Ectodermal cell (in vitro differentiated cells): ENCODE measurements at regions not wholly inside any gene's neighbourhood (a gene's known extent, or its start where the extent isn't known, plus 50 kb on each side); places are given as distances from the start of the nearest gene placed in this dataset.
"Not testable (repeated sequence)": the region's sequence is repeated elsewhere in the genome, so short reads cannot be mapped to it uniquely, and the experiment has no call there.

Source experiments
- H3K27ac ChIP-seq: 2 replicates; pipeline ENCODE4 v1.7.0; 2013; ENCODE audit warnings: mild to moderate bottlenecking, low read depth, low read length; ENCODE audit not compliant: insufficient read depth, poor library complexity, severe bottlenecking
- H3K27me3 ChIP-seq: 2 replicates; pipeline ENCODE4 v1.7.0; 2013; ENCODE audit warnings: mild to moderate bottlenecking, low read length; ENCODE audit not compliant: insufficient read depth, control insufficient read depth, poor library complexity, severe bottlenecking
- H3K36me3 ChIP-seq: one replicate; pipeline ENCODE4 v1.7.0; 2013; ENCODE audit warnings: low read length; ENCODE audit not compliant: control insufficient read depth, insufficient read depth
- H3K4me1 ChIP-seq: one replicate; pipeline ENCODE4 v1.7.0; 2013; ENCODE audit warnings: low read length; ENCODE audit not compliant: control insufficient read depth, insufficient read depth
- H3K4me3 ChIP-seq: 2 replicates; pipeline ENCODE4 v1.7.0; 2013; ENCODE audit warnings: low read depth, low read length, control low read depth; ENCODE audit not compliant: insufficient read depth
- H3K9me3 ChIP-seq: 2 replicates; pipeline ENCODE4 v1.7.0; 2013; ENCODE audit warnings: mild to moderate bottlenecking, low read length, moderate library complexity; ENCODE audit not compliant: control insufficient read depth
- WGBS, 2 experiments: methylation state at CpG; one replicate each; pipeline ENCODE4 v1.1.7; 2013; ENCODE audit warnings: missing lambda C conversion rate in 2 of 2; 5-methylcytosine and 5-hydroxymethylcytosine counted together

- Histone ChIP-seq H3K36me3 (no peaks in the 10 kb centered on the region), H3K9me3 (no peaks in the 10 kb centered on the region), H3K4me1 (no peaks in the 10 kb centered on the region), H3K4me3 (no peak overlapping the region), H3K27me3 (no peaks in the 10 kb centered on the region), H3K27ac (no peak overlapping the region)
- 94% methylated on average over 3 to 4 of the region's 4 CpGs for WGBS, 2 experiments
Observed at GRCh38 chr3:159749406-159749805, 239.2 kb upstream of the IL12A start.

- Histone ChIP-seq H3K4me1 (no peaks in the 10 kb centered on the region), H3K27me3 (no peaks in the 10 kb centered on the region), H3K9me3 (peaks cover 2% of the 10 kb centered on the region), H3K27ac (no peak overlapping the region), H3K36me3 (no peaks in the 10 kb centered on the region), H3K4me3 (no peak overlapping the region)
Observed at GRCh38 chr3:159751146-159751545, 237.5 kb upstream of the IL12A start.

- no peak overlapping the region for H3K4me3 ChIP-seq
- H3K4me1 ChIP-seq, result no peaks in the 10 kb centered on the region
- H3K9me3 ChIP-seq, result peaks cover 2% of the 10 kb centered on the region
- no peaks in the 10 kb centered on the region for H3K27me3 ChIP-seq
- WGBS, 2 experiments, result 96% methylated on average over 5 of the region's 5 CpGs
- H3K36me3 ChIP-seq, result no peaks in the 10 kb centered on the region
- no peak overlapping the region for H3K27ac ChIP-seq
Observed at GRCh38 chr3:159751752-159752151, 236.9 kb upstream of the IL12A start.

- H3K36me3 ChIP-seq, H3K4me1 ChIP-seq, H3K4me3 ChIP-seq, H3K27ac ChIP-seq, H3K9me3 ChIP-seq, H3K27me3 ChIP-seq: not testable (repeated sequence)
- WGBS, 2 experiments, result 88 to 89% methylated on average over 5 of the region's 5 CpGs
Observed at GRCh38 chr3:159756279-159757207, 232.1 kb upstream of the IL12A start.

GRCh38 chr3:159757341-159758060, 231.1 kb upstream of the IL12A start:
- Histone ChIP-seq H3K27ac (no peak overlapping the region), H3K4me3 (no peak overlapping the region), H3K36me3 (no peaks in the 10 kb centered on the region), H3K27me3 (peaks cover 9% of the 10 kb centered on the region), H3K9me3 (peaks cover 2% of the 10 kb centered on the region), H3K4me1 (no peaks in the 10 kb centered on the region)
- WGBS, 2 experiments, result 92 to 95% methylated on average over 5 of the region's 5 CpGs

GRCh38 chr3:159760046-159760445, 228.6 kb upstream of the IL12A start:
- H3K36me3 ChIP-seq, result no peaks in the 10 kb centered on the region
- H3K4me3 ChIP-seq, result no peak overlapping the region
- no peak overlapping the region for H3K27ac ChIP-seq
- H3K4me1 ChIP-seq, result no peaks in the 10 kb centered on the region
- H3K9me3 ChIP-seq, result peaks cover 2% of the 10 kb centered on the region
- peaks cover 26% of the 10 kb centered on the region for H3K27me3 ChIP-seq

GRCh38 chr3:159761369-159761768, 227.3 kb upstream of the IL12A start:
- Histone ChIP-seq H3K27me3 (peaks cover 35% of the 10 kb centered on the region), H3K27ac (no peak overlapping the region), H3K36me3 (no peaks in the 10 kb centered on the region), H3K9me3 (no peaks in the 10 kb centered on the region), H3K4me3 (no peak overlapping the region), H3K4me1 (peaks cover 9% of the 10 kb centered on the region)
- WGBS, 2 experiments, result 90 to 96% methylated on average over 1 of the region's 1 CpG

- H3K4me1 ChIP-seq, result peaks cover 10% of the 10 kb centered on the region
- no peaks in the 10 kb centered on the region for H3K36me3 ChIP-seq
- peaks cover 35% of the 10 kb centered on the region for H3K27me3 ChIP-seq
- no peak overlapping the region for H3K27ac ChIP-seq
- WGBS, 2 experiments, result 77% methylated on average over 7 of the region's 7 CpGs
- H3K9me3 ChIP-seq, result no peaks in the 10 kb centered on the region
- no peak overlapping the region for H3K4me3 ChIP-seq
Observed at GRCh38 chr3:159761848-159762635, 226.6 kb upstream of the IL12A start.

GRCh38 chr3:159763011-159763601, 225.5 kb upstream of the IL12A start:
- no peaks in the 10 kb centered on the region for H3K36me3 ChIP-seq
- peak overlapping the region; percentile 44 for H3K27ac ChIP-seq
- peak overlapping the region; percentile 70 for H3K4me3 ChIP-seq
- peaks cover 10% of the 10 kb centered on the region for H3K4me1 ChIP-seq
- H3K27me3 ChIP-seq, result peaks cover 35% of the 10 kb centered on the region
- H3K9me3 ChIP-seq, result no peaks in the 10 kb centered on the region
- WGBS, 2 experiments, result 0 to 1% methylated on average over 40 of the region's 40 CpGs
